Mesenchymal stem cell (in vitro differentiated cells and primary cell): ENCODE measurements at regions not wholly inside any gene's neighbourhood (a gene's known extent, or its start where the extent isn't known, plus 50 kb on each side); places are given as distances from the start of the nearest gene placed in this dataset.

Experiments used
- DNase-seq: peaks from one replicate; pipeline ENCODE4 v3.0.0-alpha.2; 2013
- H2AFZ ChIP-seq: one replicate; pipeline ENCODE4 v1.6.1; 2013; ENCODE audit warnings: low read depth, mild to moderate bottlenecking, control low read depth, inconsistent platforms, low read length, moderate library complexity
- H2AK5ac ChIP-seq: 2 replicates; pipeline ENCODE4 v1.6.1; 2013; ENCODE audit warnings: low read length, moderate library complexity, mild to moderate bottlenecking, inconsistent platforms; ENCODE audit not compliant: severe bottlenecking
- H2BK120ac ChIP-seq: one replicate; pipeline ENCODE4 v1.6.1; 2013; ENCODE audit warnings: low read depth, mild to moderate bottlenecking, inconsistent platforms, low read length, moderate library complexity
- H2BK12ac ChIP-seq, 2 experiments: one replicate each; pipeline ENCODE4 v1.6.1; 2013; ENCODE audit warnings: inconsistent platforms in 2 of 2, low read length in 2 of 2, mild to moderate bottlenecking in 2 of 2, moderate library complexity in 2 of 2, control low read depth in 1 of 2
- H2BK15ac ChIP-seq: one replicate; pipeline ENCODE4 v1.6.1; 2013; ENCODE audit warnings: mild to moderate bottlenecking, low read depth, inconsistent platforms; ENCODE audit not compliant: poor library complexity, severe bottlenecking
- H2BK5ac ChIP-seq: 2 replicates; pipeline ENCODE4 v1.6.1; 2013; ENCODE audit warnings: low read depth, mild to moderate bottlenecking, low read length, control low read depth, inconsistent platforms; ENCODE audit not compliant: poor library complexity, severe bottlenecking
- H3K14ac ChIP-seq, 2 experiments: one replicate each; pipeline ENCODE4 v1.6.1; 2013; ENCODE audit warnings: inconsistent platforms in 2 of 2, low read length in 2 of 2, control low read depth in 1 of 2, mild to moderate bottlenecking in 1 of 2, moderate library complexity in 1 of 2
- H3K18ac ChIP-seq, 2 experiments: one replicate each; pipeline ENCODE4 v1.6.1; 2013; ENCODE audit warnings: inconsistent platforms in 2 of 2, low read length in 2 of 2, control low read depth in 1 of 2, low read depth in 1 of 2, mild to moderate bottlenecking in 1 of 2
- H3K23ac ChIP-seq, 2 experiments: one replicate each; pipeline ENCODE4 v1.6.1; 2013; ENCODE audit warnings: inconsistent platforms in 2 of 2, low read length in 2 of 2, mild to moderate bottlenecking in 2 of 2, moderate library complexity in 2 of 2, control low read depth in 1 of 2
- H3K27ac ChIP-seq: 2 replicates; pipeline ENCODE4 v1.5.1; 2013; ENCODE audit warnings: mild to moderate bottlenecking, moderate library complexity, low read length, control low read depth, inconsistent platforms; ENCODE audit not compliant: poor library complexity, severe bottlenecking
- H3K27me3 ChIP-seq, 2 experiments: 2 replicates each; pipeline versions ENCODE4 v1.6.1 to v1.7.0; 2013; ENCODE audit warnings: low read length in 2 of 2, mild to moderate bottlenecking in 2 of 2, moderate library complexity in 2 of 2, control low read depth in 1 of 2, inconsistent platforms in 1 of 2; ENCODE audit not compliant: control insufficient read depth in 1 of 2, insufficient read depth in 1 of 2
- H3K36me3 ChIP-seq, 2 experiments: 2 replicates each; pipeline versions ENCODE4 v1.6.1 to v1.7.0; 2013; ENCODE audit warnings: low read length in 2 of 2, control low read depth in 1 of 2, inconsistent platforms in 1 of 2, low read depth in 1 of 2, mild to moderate bottlenecking in 1 of 2; ENCODE audit not compliant: insufficient read depth in 2 of 2, control insufficient read depth in 1 of 2
- H3K4ac ChIP-seq, 2 experiments: one replicate each; pipeline ENCODE4 v1.6.1; 2013; ENCODE audit warnings: inconsistent platforms in 2 of 2, low read length in 2 of 2, mild to moderate bottlenecking in 2 of 2, moderate library complexity in 2 of 2, control low read depth in 1 of 2, low read depth in 1 of 2
- H3K4me1 ChIP-seq: 2 replicates; pipeline ENCODE4 v1.6.1; 2013; ENCODE audit warnings: low read depth, low read length, control low read depth; ENCODE audit not compliant: control insufficient read depth, insufficient read depth
- H3K4me2 ChIP-seq: 2 replicates; pipeline ENCODE4 v1.6.1; 2013; ENCODE audit warnings: low read length, mild to moderate bottlenecking, inconsistent platforms; ENCODE audit not compliant: poor library complexity, severe bottlenecking
- H3K4me3 ChIP-seq, 2 experiments: 2 replicates each; pipeline versions ENCODE4 v1.5.1 to v1.7.0; 2013; ENCODE audit warnings: low read length in 2 of 2, mild to moderate bottlenecking in 2 of 2, control low read depth in 1 of 2, low read depth in 1 of 2; ENCODE audit not compliant: insufficient read depth in 1 of 2
- H3K79me1 ChIP-seq: replicated peaks from 2 replicates; pipeline ENCODE4 v1.6.1; 2013; ENCODE audit warnings: mild to moderate bottlenecking, control low read depth, low read length, inconsistent platforms; ENCODE audit not compliant: poor library complexity, severe bottlenecking
- H3K9ac ChIP-seq: 2 replicates; pipeline ENCODE4 v1.7.0; 2013; ENCODE audit warnings: mild to moderate bottlenecking, low read length, moderate library complexity
- H3K9me3 ChIP-seq: 2 replicates; pipeline ENCODE4 v1.7.0; 2013; ENCODE audit warnings: mild to moderate bottlenecking, low read length; ENCODE audit not compliant: control insufficient read depth
- H4K8ac ChIP-seq: one replicate; pipeline ENCODE4 v1.6.1; 2013; ENCODE audit warnings: inconsistent platforms, mild to moderate bottlenecking, low read length, moderate library complexity
- H4K91ac ChIP-seq: one replicate; pipeline ENCODE4 v1.6.1; 2013; ENCODE audit warnings: mild to moderate bottlenecking, low read length, inconsistent platforms
- WGBS: methylation state at CpG from one replicate; pipeline ENCODE4 v1.1.7; 2013; ENCODE audit warnings: mixed read lengths; 5-methylcytosine and 5-hydroxymethylcytosine counted together

DNA sequence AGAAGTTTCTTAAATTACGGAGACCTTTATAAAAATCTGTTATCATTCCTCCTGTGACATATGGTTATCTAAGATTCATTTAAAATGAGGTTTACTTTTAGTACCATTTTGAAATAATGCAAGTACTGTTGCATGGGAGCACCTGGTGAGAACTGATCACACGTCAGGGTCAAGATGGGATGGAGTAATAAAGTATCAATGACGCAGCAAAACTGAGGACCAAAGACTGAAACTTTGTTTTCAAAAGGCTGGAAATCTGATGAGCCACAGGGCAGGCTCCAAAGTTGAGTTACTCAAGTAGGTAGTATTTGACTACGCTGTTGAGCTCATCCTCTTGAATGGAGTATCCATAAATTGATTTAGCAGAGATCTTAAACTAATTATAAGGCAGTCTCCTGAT, 411.9 kb upstream of the ZNF804A start:
- H3K4me3 ChIP-seq = no peak overlapping the region
- no peak overlapping the region for H4K91ac ChIP-seq
- H3K27me3 ChIP-seq = no peaks in the 10 kb centered on the region
- no peak overlapping the region for H3K4me2 ChIP-seq
- no peaks in the 10 kb centered on the region for H3K36me3 ChIP-seq
- H3K27ac ChIP-seq = no peak overlapping the region
- H2BK120ac ChIP-seq = no peak overlapping the region
- no peak overlapping the region for H2BK5ac ChIP-seq
- H2AFZ ChIP-seq = no peak overlapping the region
- H2BK12ac ChIP-seq = no peak overlapping the region
- H3K4me1 ChIP-seq = no peaks in the 10 kb centered on the region
- H3K9me3 ChIP-seq = peaks cover 12% of the 10 kb centered on the region
- no peak overlapping the region for H2BK15ac ChIP-seq
- no peak overlapping the region for H3K18ac ChIP-seq
- no peak overlapping the region for H3K23ac ChIP-seq
- no peak overlapping the region for H3K4ac ChIP-seq
- H4K8ac ChIP-seq = no peak overlapping the region
- 89% methylated on average over 3 of the region's 4 CpGs for WGBS
- DNase-seq = no peak
- no peaks in the 10 kb centered on the region for H3K79me1 ChIP-seq
- H3K9ac ChIP-seq = no peak overlapping the region
- no peak overlapping the region for H3K14ac ChIP-seq
- H2AK5ac ChIP-seq = no peak overlapping the region

- H3K27me3 ChIP-seq = no peaks in the 10 kb centered on the region
- H4K91ac ChIP-seq = no peak overlapping the region
- no peak overlapping the region for H3K4me3 ChIP-seq
- H3K23ac ChIP-seq = no peak overlapping the region
- no peak overlapping the region for H2BK5ac ChIP-seq
- H3K4ac ChIP-seq = no peak overlapping the region
- no peak overlapping the region for H3K9ac ChIP-seq
- H3K36me3 ChIP-seq = no peaks in the 10 kb centered on the region
- H4K8ac ChIP-seq = no peak overlapping the region
- H2BK12ac ChIP-seq = no peak overlapping the region
- H3K4me1 ChIP-seq = no peaks in the 10 kb centered on the region
- H3K14ac ChIP-seq = peak overlapping the region in 1 of 2 experiments; percentile 11
- no peak overlapping the region for H2AFZ ChIP-seq
- H2AK5ac ChIP-seq = no peak overlapping the region
- H3K27ac ChIP-seq = no peak overlapping the region
- no peak overlapping the region for H2BK15ac ChIP-seq
- no peak overlapping the region for H3K4me2 ChIP-seq
- H3K79me1 ChIP-seq = no peaks in the 10 kb centered on the region
- no peak overlapping the region for H3K18ac ChIP-seq
- 97% methylated on average over 9 of the region's 9 CpGs for WGBS
- H2BK120ac ChIP-seq = no peak overlapping the region
- no peak for DNase-seq
- peaks cover 8% of the 10 kb centered on the region for H3K9me3 ChIP-seq
Observed at GRCh38 chr2:184187421-184187971, 410.8 kb upstream of the ZNF804A start.

DNA sequence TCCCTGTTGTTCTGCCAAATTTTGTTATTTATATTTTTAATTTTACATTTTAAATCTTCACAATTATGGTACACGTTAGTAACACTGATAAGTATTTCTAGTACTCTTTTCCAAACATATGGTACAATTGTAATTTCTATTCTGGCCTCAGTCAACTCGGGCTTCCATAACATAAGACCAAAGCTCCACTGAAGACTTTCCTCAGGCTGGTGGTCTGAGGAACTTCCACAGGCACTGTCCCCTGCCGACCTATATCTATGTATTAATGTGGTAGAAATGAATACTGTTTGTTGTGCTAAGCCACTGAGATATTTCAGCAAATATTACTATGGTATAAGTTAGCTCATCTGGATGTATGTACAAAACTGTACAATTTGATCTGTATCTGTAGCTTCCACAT, 407.6 kb upstream of the ZNF804A start:
- H3K4me3 ChIP-seq = no peak overlapping the region
- H3K36me3 ChIP-seq = no peaks in the 10 kb centered on the region
- no peak overlapping the region for H4K8ac ChIP-seq
- 93% methylated on average over 3 of the region's 3 CpGs for WGBS
- no peak overlapping the region for H3K18ac ChIP-seq
- H2BK120ac ChIP-seq = no peak overlapping the region
- no peaks in the 10 kb centered on the region for H3K27me3 ChIP-seq
- no peak overlapping the region for H2BK12ac ChIP-seq
- no peak for DNase-seq
- H3K9me3 ChIP-seq = no peaks in the 10 kb centered on the region
- no peak overlapping the region for H3K27ac ChIP-seq
- no peak overlapping the region for H4K91ac ChIP-seq
- no peaks in the 10 kb centered on the region for H3K79me1 ChIP-seq
- H2AK5ac ChIP-seq = no peak overlapping the region
- no peak overlapping the region for H2BK5ac ChIP-seq
- H3K4me1 ChIP-seq = no peaks in the 10 kb centered on the region
- H3K9ac ChIP-seq = no peak overlapping the region
- no peak overlapping the region for H3K14ac ChIP-seq
- H3K23ac ChIP-seq = no peak overlapping the region
- H3K4ac ChIP-seq = no peak overlapping the region
- H2BK15ac ChIP-seq = no peak overlapping the region
- H2AFZ ChIP-seq = no peak overlapping the region
- no peak overlapping the region for H3K4me2 ChIP-seq

DNA sequence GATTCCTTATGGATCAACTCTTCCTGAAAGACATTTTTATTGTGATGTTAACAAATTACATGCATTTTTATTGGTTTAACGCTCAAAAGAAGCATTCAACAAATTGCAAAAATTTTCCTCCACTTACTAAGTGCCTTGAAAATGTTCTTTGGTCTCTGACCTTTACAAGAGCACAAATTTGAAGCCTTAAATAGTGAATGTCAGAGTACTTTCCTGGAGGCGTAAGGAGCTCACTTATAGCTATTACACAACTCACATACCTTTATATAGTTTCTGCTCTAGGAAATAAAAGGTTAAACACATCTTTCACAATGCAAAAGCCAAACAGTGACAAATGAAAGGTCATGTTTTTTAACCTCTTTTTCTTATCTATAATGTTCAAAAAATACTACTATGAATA, 405.7 kb upstream of the ZNF804A start:
- Histone ChIP-seq H3K4me3 (no peak overlapping the region), H2BK12ac (no peak overlapping the region), H3K4ac (no peak overlapping the region), H3K9me3 (no peaks in the 10 kb centered on the region), H3K23ac (no peak overlapping the region), H3K18ac (no peak overlapping the region), H3K9ac (no peak overlapping the region), H3K27ac (no peak overlapping the region), H2AK5ac (no peak overlapping the region), H3K36me3 (no peaks in the 10 kb centered on the region), H2BK120ac (no peak overlapping the region), H3K79me1 (no peaks in the 10 kb centered on the region), H2BK5ac (no peak overlapping the region), H3K27me3 (no peaks in the 10 kb centered on the region), H3K4me1 (no peaks in the 10 kb centered on the region), H2BK15ac (no peak overlapping the region), H3K14ac (no peak overlapping the region), H2AFZ (no peak overlapping the region), H3K4me2 (no peak overlapping the region), H4K8ac (no peak overlapping the region), H4K91ac (no peak overlapping the region)
- 100% methylated on average over 1 of the region's 2 CpGs for WGBS
- DNase-seq = no peak
